CD4-positive, alpha-beta T cell (primary cell): ENCODE measurements at regions not wholly inside any gene's neighbourhood (a gene's known extent, or its start where the extent isn't known, plus 50 kb on each side); places are given as distances from the start of the nearest gene placed in this dataset.

Source experiments
- ATAC-seq: fragments of 200-7000 bp; cut with Tn5 transposase; one replicate; pipeline ENCODE4 v1.10.0; 2022; ENCODE audit warnings: mild to moderate bottlenecking; ENCODE audit not compliant: poor library complexity
- CTCF ChIA-PET: fragments of 350-600 bp; sonication (Branson Sonifier 250); formaldehyde crosslinking; loops from one replicate; lab custom pipeline; 2021; ENCODE audit warnings: antibody characterized with exemption, inconsistent platforms; lab: Charles Lee
- POLR2A ChIA-PET: fragments of 350-600 bp; sonication (Branson Sonifier 250); formaldehyde crosslinking; loops from one replicate; lab custom pipeline; 2021; ENCODE audit warnings: antibody characterized with exemption, inconsistent platforms; lab: Charles Lee
- DNase-seq, 14 experiments: peaks; one replicate each; pipeline ENCODE4 v3.0.0-alpha.2; 2013 to 2020; ENCODE audit warnings: mixed read lengths in 2 of 14
- H3K27ac ChIP-seq, 2 donors: one replicate each; pipeline versions ENCODE4 v1.5.1 to v1.7.0; 2013; ENCODE audit warnings: low read length in 2 of 2, low read depth in 1 of 2, mild to moderate bottlenecking in 1 of 2
- H3K27me3 ChIP-seq, 2 experiments: 1 replicate in 1 of 2; 2 replicates in 1 of 2; pipeline versions ENCODE4 v1.6.1 to v1.7.0; 2013; ENCODE audit warnings: low read length in 2 of 2, control low read depth in 1 of 2, mild to moderate bottlenecking in 1 of 2, moderate library complexity in 1 of 2; ENCODE audit not compliant: insufficient read depth in 2 of 2, control insufficient read depth in 1 of 2
- H3K36me3 ChIP-seq: one replicate; pipeline ENCODE4 v1.6.1; 2013; ENCODE audit warnings: low read length, control low read depth; ENCODE audit not compliant: insufficient read depth
- H3K4me1 ChIP-seq: one replicate; pipeline ENCODE4 v1.6.1; 2013; ENCODE audit warnings: low read length, control low read depth; ENCODE audit not compliant: insufficient read depth
- H3K4me3 ChIP-seq: one replicate; pipeline ENCODE4 v1.5.1; 2013; ENCODE audit warnings: mild to moderate bottlenecking, low read length, moderate library complexity
- H3K9me3 ChIP-seq, 2 experiments: 1 replicate in 1 of 2; 2 replicates in 1 of 2; pipeline versions ENCODE4 v1.6.1 to v1.7.0; 2013; ENCODE audit warnings: low read length in 2 of 2, mild to moderate bottlenecking in 2 of 2, control low read depth in 1 of 2, moderate library complexity in 1 of 2; ENCODE audit not compliant: control insufficient read depth in 1 of 2, insufficient read depth in 1 of 2
- H3K27ac Mint-ChIP-seq: one replicate; pipeline ENCODE4 v1.8.0; 2020; ENCODE audit warnings: mixed read lengths
- H3K27me3 Mint-ChIP-seq: one replicate; pipeline ENCODE4 v1.8.0; 2021; ENCODE audit warnings: mixed read lengths
- H3K36me3 Mint-ChIP-seq: one replicate; pipeline ENCODE4 v1.8.0; 2021; ENCODE audit warnings: low read depth, mixed read lengths
- H3K4me1 Mint-ChIP-seq: one replicate; pipeline ENCODE4 v1.8.0; 2021; ENCODE audit warnings: low read depth, mixed read lengths
- H3K4me3 Mint-ChIP-seq: one replicate; pipeline ENCODE4 v1.8.0; 2020; ENCODE audit warnings: mild to moderate bottlenecking, mixed read lengths
- H3K9me3 Mint-ChIP-seq: one replicate; pipeline ENCODE4 v1.8.0; 2020; ENCODE audit warnings: mixed read lengths
- intact Hi-C, 2 experiments: fragments of 100-400 bp; cut with DNase I in 1 of 2; cut with micrococcal nuclease in 1 of 2; formaldehyde crosslinking; loops; one replicate each; pipeline versions ENCODE4 v1.15.1 to v1.9.0; 2023 to 2025; cut with DNase I, micrococcal nuclease
- TF ChIP-seq, protein P1 (sequence below): fragments of 200-600 bp; IDR thresholded peaks from one replicate; pipeline ENCODE4 v1.8.0; 2022; ENCODE audit warnings: antibody characterized with exemption, mild to moderate bottlenecking

DNA sequence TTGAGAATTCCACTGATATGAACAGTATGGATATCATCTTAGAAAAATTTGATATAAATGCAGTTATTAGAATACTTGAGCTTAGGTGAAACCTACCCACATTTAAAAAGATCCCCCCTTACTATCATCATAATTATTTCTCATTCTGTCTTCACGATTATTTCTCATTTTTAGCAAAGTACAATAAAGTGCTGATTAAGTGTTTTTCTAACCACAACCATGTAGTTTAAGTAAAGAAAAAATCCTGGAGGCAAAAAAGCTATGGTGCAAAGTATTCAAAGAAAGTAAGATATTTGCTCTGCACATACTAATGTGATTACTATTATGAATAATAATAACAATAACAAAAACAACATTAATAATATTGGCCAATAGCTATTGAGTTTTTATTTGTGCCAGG lies 365.6 kb upstream of the PCDH7 start:
- Histone ChIP-seq H3K4me3 (no peak overlapping the region), H3K27ac (no peak overlapping the region), H3K9me3 (peaks cover 1 to 8% of the 10 kb centered on the region in 2 experiments), H3K36me3 (no peaks in the 10 kb centered on the region), H3K4me1 (no peaks in the 10 kb centered on the region), H3K27me3 (no peaks in the 10 kb centered on the region)
- H3K4me1 Mint-ChIP-seq: no peaks in the 10 kb centered on the region
- no peak overlapping the region for H3K27ac Mint-ChIP-seq
- H3K4me3 Mint-ChIP-seq: no peak overlapping the region
- POLR2A ChIA-PET: no interaction called here
- DNase-seq (no peak), ATAC-seq (no peak)
- CTCF ChIA-PET: no interaction called here
- H3K36me3 Mint-ChIP-seq: no peaks in the 10 kb centered on the region
- intact Hi-C loops: no loop called here
- H3K9me3 Mint-ChIP-seq: peaks cover 21% of the 10 kb centered on the region
- TF ChIP-seq, protein P1, sequence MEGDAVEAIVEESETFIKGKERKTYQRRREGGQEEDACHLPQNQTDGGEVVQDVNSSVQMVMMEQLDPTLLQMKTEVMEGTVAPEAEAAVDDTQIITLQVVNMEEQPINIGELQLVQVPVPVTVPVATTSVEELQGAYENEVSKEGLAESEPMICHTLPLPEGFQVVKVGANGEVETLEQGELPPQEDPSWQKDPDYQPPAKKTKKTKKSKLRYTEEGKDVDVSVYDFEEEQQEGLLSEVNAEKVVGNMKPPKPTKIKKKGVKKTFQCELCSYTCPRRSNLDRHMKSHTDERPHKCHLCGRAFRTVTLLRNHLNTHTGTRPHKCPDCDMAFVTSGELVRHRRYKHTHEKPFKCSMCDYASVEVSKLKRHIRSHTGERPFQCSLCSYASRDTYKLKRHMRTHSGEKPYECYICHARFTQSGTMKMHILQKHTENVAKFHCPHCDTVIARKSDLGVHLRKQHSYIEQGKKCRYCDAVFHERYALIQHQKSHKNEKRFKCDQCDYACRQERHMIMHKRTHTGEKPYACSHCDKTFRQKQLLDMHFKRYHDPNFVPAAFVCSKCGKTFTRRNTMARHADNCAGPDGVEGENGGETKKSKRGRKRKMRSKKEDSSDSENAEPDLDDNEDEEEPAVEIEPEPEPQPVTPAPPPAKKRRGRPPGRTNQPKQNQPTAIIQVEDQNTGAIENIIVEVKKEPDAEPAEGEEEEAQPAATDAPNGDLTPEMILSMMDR: no peak
- H3K27me3 Mint-ChIP-seq: no peaks in the 10 kb centered on the region

DNA sequence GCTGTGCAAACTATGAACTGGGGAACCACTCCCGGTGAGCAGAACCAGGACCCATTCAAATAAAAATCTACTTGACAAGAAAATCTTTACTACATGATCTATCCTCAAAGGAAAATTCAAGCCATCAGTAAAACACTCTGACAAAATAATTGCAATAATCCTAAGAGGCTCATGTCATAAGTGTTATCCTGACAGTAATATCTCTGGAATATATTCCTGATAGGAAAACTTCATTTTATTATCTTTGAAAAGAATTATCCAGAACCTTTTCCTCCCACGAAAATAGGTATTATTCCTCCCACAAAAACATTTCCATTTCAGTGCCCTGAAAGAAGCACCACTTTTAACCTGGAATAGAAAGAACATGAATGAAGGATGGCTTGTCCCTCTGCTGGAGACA lies 357.7 kb upstream of the PCDH7 start:
- H3K27me3 Mint-ChIP-seq: no peaks in the 10 kb centered on the region
- intact Hi-C loops: no loop called here
- Histone ChIP-seq H3K4me1 (no peaks in the 10 kb centered on the region), H3K27ac (no peak overlapping the region), H3K36me3 (no peaks in the 10 kb centered on the region), H3K9me3 (peaks cover 0 to 4% of the 10 kb centered on the region in 2 experiments), H3K4me3 (no peak overlapping the region), H3K27me3 (no peaks in the 10 kb centered on the region)
- ATAC-seq (no peak), DNase-seq (no peak)
- no peaks in the 10 kb centered on the region for H3K36me3 Mint-ChIP-seq
- no peak overlapping the region for H3K27ac Mint-ChIP-seq
- POLR2A ChIA-PET: no interaction called here
- no peaks in the 10 kb centered on the region for H3K4me1 Mint-ChIP-seq
- TF ChIP-seq, protein P1: no peak
- H3K4me3 Mint-ChIP-seq: no peak overlapping the region
- peaks cover 13% of the 10 kb centered on the region for H3K9me3 Mint-ChIP-seq
- CTCF ChIA-PET: no interaction called here

DNA sequence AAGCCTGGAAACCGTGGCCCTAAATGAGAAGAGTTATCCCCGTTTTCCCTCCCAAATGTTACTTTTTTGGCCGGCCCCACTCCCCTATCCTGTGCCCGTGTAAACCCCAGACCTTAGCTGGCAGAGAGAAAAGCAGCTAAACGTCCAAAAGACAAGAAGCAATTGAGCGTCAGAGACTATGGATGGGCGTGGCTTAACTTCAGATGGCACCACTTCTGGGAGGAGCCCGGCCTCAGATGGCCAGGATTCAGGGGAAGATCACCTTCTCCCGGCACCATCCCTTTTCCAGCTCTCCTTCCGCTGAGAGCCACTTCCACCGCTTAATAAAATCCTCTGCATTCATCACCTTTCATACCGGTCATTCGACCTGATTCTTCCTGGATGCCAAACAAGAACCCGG lies 350.1 kb upstream of the PCDH7 start:
- H3K9me3 Mint-ChIP-seq: peaks cover 11% of the 10 kb centered on the region
- H3K27me3 Mint-ChIP-seq: no peaks in the 10 kb centered on the region
- DNase-seq (no peak), ATAC-seq (no peak)
- no peak overlapping the region for H3K4me3 Mint-ChIP-seq
- Histone ChIP-seq H3K27me3 (no peaks in the 10 kb centered on the region), H3K4me3 (no peak overlapping the region), H3K36me3 (no peaks in the 10 kb centered on the region), H3K4me1 (no peaks in the 10 kb centered on the region), H3K9me3 (peaks cover 0 to 9% of the 10 kb centered on the region in 2 experiments), H3K27ac (no peak overlapping the region)
- no peak overlapping the region for H3K27ac Mint-ChIP-seq
- no peaks in the 10 kb centered on the region for H3K36me3 Mint-ChIP-seq
- TF ChIP-seq, protein P1: no peak
- H3K4me1 Mint-ChIP-seq: no peaks in the 10 kb centered on the region
- intact Hi-C loops: no loop called here
- ChIA-PET CTCF (no interaction called here), POLR2A (no interaction called here)
